Ectodermal cell (in vitro differentiated cells): ENCODE measurements at regions not wholly inside any gene's neighbourhood (a gene's known extent, or its start where the extent isn't known, plus 50 kb on each side); places are given as distances from the start of the nearest gene placed in this dataset.

Source experiments
- H3K27ac ChIP-seq: 2 replicates; pipeline ENCODE4 v1.7.0; 2013; ENCODE audit warnings: mild to moderate bottlenecking, low read depth, low read length; ENCODE audit not compliant: insufficient read depth, poor library complexity, severe bottlenecking
- H3K27me3 ChIP-seq: 2 replicates; pipeline ENCODE4 v1.7.0; 2013; ENCODE audit warnings: mild to moderate bottlenecking, low read length; ENCODE audit not compliant: insufficient read depth, control insufficient read depth, poor library complexity, severe bottlenecking
- H3K36me3 ChIP-seq: one replicate; pipeline ENCODE4 v1.7.0; 2013; ENCODE audit warnings: low read length; ENCODE audit not compliant: control insufficient read depth, insufficient read depth
- H3K4me1 ChIP-seq: one replicate; pipeline ENCODE4 v1.7.0; 2013; ENCODE audit warnings: low read length; ENCODE audit not compliant: control insufficient read depth, insufficient read depth
- H3K4me3 ChIP-seq: 2 replicates; pipeline ENCODE4 v1.7.0; 2013; ENCODE audit warnings: low read depth, low read length, control low read depth; ENCODE audit not compliant: insufficient read depth
- H3K9me3 ChIP-seq: 2 replicates; pipeline ENCODE4 v1.7.0; 2013; ENCODE audit warnings: mild to moderate bottlenecking, low read length, moderate library complexity; ENCODE audit not compliant: control insufficient read depth
- WGBS, 2 experiments: methylation state at CpG; one replicate each; pipeline ENCODE4 v1.1.7; 2013; ENCODE audit warnings: missing lambda C conversion rate in 2 of 2; 5-methylcytosine and 5-hydroxymethylcytosine counted together

GRCh38 chr18:39297225-39297624, 1731.6 kb upstream of the CELF4 start:
- H3K27ac ChIP-seq, result no peak overlapping the region
- no peaks in the 10 kb centered on the region for H3K9me3 ChIP-seq
- H3K27me3 ChIP-seq, result no peaks in the 10 kb centered on the region
- no CpG with 5 or more reads among the region's 1 CpG for WGBS, 2 experiments
- no peaks in the 10 kb centered on the region for H3K4me1 ChIP-seq
- H3K4me3 ChIP-seq, result no peak overlapping the region
- H3K36me3 ChIP-seq, result no peaks in the 10 kb centered on the region

- Histone ChIP-seq H3K4me1 (no peaks in the 10 kb centered on the region), H3K4me3 (no peak overlapping the region), H3K9me3 (no peaks in the 10 kb centered on the region), H3K36me3 (no peaks in the 10 kb centered on the region), H3K27ac (no peak overlapping the region), H3K27me3 (no peaks in the 10 kb centered on the region)
- 94 to 97% methylated on average over 9 to 10 of the region's 10 CpGs for WGBS, 2 experiments
Observed at GRCh38 chr18:39296293-39296888, 1730.8 kb upstream of the CELF4 start.

- no peaks in the 10 kb centered on the region for H3K9me3 ChIP-seq
- H3K36me3 ChIP-seq, result no peaks in the 10 kb centered on the region
- no peak overlapping the region for H3K4me3 ChIP-seq
- H3K27me3 ChIP-seq, result no peaks in the 10 kb centered on the region
- H3K27ac ChIP-seq, result no peak overlapping the region
- H3K4me1 ChIP-seq, result no peaks in the 10 kb centered on the region
Observed at GRCh38 chr18:39276764-39277163, 1711.2 kb upstream of the CELF4 start.

- Histone ChIP-seq H3K36me3 (no peaks in the 10 kb centered on the region), H3K9me3 (no peaks in the 10 kb centered on the region), H3K4me3 (no peak overlapping the region), H3K4me1 (no peaks in the 10 kb centered on the region), H3K27me3 (no peaks in the 10 kb centered on the region), H3K27ac (no peak overlapping the region)
- 50 to 77% methylated on average over 1 of the region's 1 CpG for WGBS, 2 experiments
Observed at GRCh38 chr18:39274535-39274934, 1708.9 kb upstream of the CELF4 start.

- no peak overlapping the region for H3K4me3 ChIP-seq
- H3K9me3 ChIP-seq, result no peaks in the 10 kb centered on the region
- no peak overlapping the region for H3K27ac ChIP-seq
- H3K27me3 ChIP-seq, result no peaks in the 10 kb centered on the region
- no peaks in the 10 kb centered on the region for H3K36me3 ChIP-seq
- WGBS, 2 experiments, result 88 to 93% methylated on average over 1 of the region's 1 CpG
- H3K4me1 ChIP-seq, result no peaks in the 10 kb centered on the region
Observed at GRCh38 chr18:39272230-39272629, 1706.6 kb upstream of the CELF4 start.

GRCh38 chr18:39271654-39272053, 1706.1 kb upstream of the CELF4 start:
- H3K27ac ChIP-seq, result no peak overlapping the region
- no peaks in the 10 kb centered on the region for H3K4me1 ChIP-seq
- no peaks in the 10 kb centered on the region for H3K27me3 ChIP-seq
- no peaks in the 10 kb centered on the region for H3K9me3 ChIP-seq
- no peaks in the 10 kb centered on the region for H3K36me3 ChIP-seq
- WGBS, 2 experiments, result 67 to 80% methylated on average over 4 of the region's 4 CpGs
- H3K4me3 ChIP-seq, result no peak overlapping the region

GRCh38 chr18:39260565-39260964, 1695.0 kb upstream of the CELF4 start:
- Histone ChIP-seq H3K4me3 (no peak overlapping the region), H3K27ac (no peak overlapping the region), H3K27me3 (no peaks in the 10 kb centered on the region), H3K9me3 (no peaks in the 10 kb centered on the region), H3K4me1 (no peaks in the 10 kb centered on the region), H3K36me3 (no peaks in the 10 kb centered on the region)
- WGBS, 2 experiments, result 88 to 92% methylated on average over 1 of the region's 1 CpG

GRCh38 chr18:39259736-39260135, 1694.1 kb upstream of the CELF4 start:
- no peak overlapping the region for H3K27ac ChIP-seq
- H3K9me3 ChIP-seq, result no peaks in the 10 kb centered on the region
- no peaks in the 10 kb centered on the region for H3K27me3 ChIP-seq
- no peaks in the 10 kb centered on the region for H3K36me3 ChIP-seq
- 96 to 100% methylated on average over 1 of the region's 1 CpG for WGBS, 2 experiments
- no peak overlapping the region for H3K4me3 ChIP-seq
- H3K4me1 ChIP-seq, result no peaks in the 10 kb centered on the region

- no peaks in the 10 kb centered on the region for H3K4me1 ChIP-seq
- WGBS, 2 experiments, result 95 to 100% methylated on average over 1 of the region's 1 CpG
- no peak overlapping the region for H3K27ac ChIP-seq
Observed at GRCh38 chr18:39244242-39244641, 1678.6 kb upstream of the CELF4 start.

GRCh38 chr18:39241534-39241933, 1675.9 kb upstream of the CELF4 start:
- Histone ChIP-seq H3K4me1 (no peaks in the 10 kb centered on the region), H3K36me3 (no peaks in the 10 kb centered on the region), H3K9me3 (no peaks in the 10 kb centered on the region), H3K27me3 (no peaks in the 10 kb centered on the region), H3K4me3 (no peak overlapping the region), H3K27ac (no peak overlapping the region)
- 92 to 97% methylated on average over 2 of the region's 3 CpGs for WGBS, 2 experiments

More at GRCh38 chr18:39244242-39244641, 1678.6 kb upstream of the CELF4 start:
- Histone ChIP-seq H3K9me3 (no peaks in the 10 kb centered on the region), H3K36me3 (no peaks in the 10 kb centered on the region), H3K4me3 (no peak overlapping the region), H3K27me3 (no peaks in the 10 kb centered on the region)
